HepG2 (cell line): ENCODE measurements at regions not wholly inside any gene's neighbourhood (a gene's known extent, or its start where the extent isn't known, plus 50 kb on each side); places are given as distances from the start of the nearest gene placed in this dataset.

Experiments used
- ATAC-seq: fragments of 200-7000 bp; cut with Tn5 transposase; 3 replicates; pipeline ENCODE4 v1.9.1; 2020; ENCODE audit warnings: mild to moderate bottlenecking, moderate library complexity
- BruUV-seq: library from RNA; stranded (reverse); fragments of 400-500 nt; replicated peaks from 2 replicates; lab custom pipeline; 2021; lab: Mats Ljungman, UMichigan
- CTCF ChIA-PET: fragments of 300-600 bp; formaldehyde crosslinking; extraction: SDS; loops from one replicate; lab custom pipeline; 2021; ENCODE audit warnings: low total read pairs, inconsistent platforms, low intra/inter-chr PET ratio; lab: Yijun Ruan, JAX
- POLR2A ChIA-PET: fragments of 350-600 bp; sonication (Branson Sonifier 250); formaldehyde crosslinking; loops from one replicate; lab custom pipeline; 2020; ENCODE audit warnings: antibody characterized with exemption, inconsistent platforms; lab: Yijun Ruan, JAX
- DNase-seq: peaks from one replicate; pipeline ENCODE4 v3.0.0-alpha.2; 2015; ENCODE audit warnings: low spot score
- FAIRE-seq: peaks from 3 replicates; lab custom pipeline; 2011; peaks lifted over from hg19 to GRCh38; lab: Jason Lieb, UNC
- H2AFZ ChIP-seq: one replicate; pipeline ENCODE4 v1.6.1; 2011; ENCODE audit warnings: low read length, inconsistent platforms
- H3K27ac ChIP-seq: fragments of 300-600 bp; 3 replicates; pipeline ENCODE4 v1.8.0; 2011; ENCODE audit warnings: mixed run types, mild to moderate bottlenecking, mixed read lengths, low read length, inconsistent platforms; ENCODE audit not compliant: insufficient read depth; ENCODE audit errors: extremely low read length
- H3K27me3 ChIP-seq, 2 experiments: fragments of 200-600 bp in 1 of 2; 2 replicates in 1 of 2; 3 replicates in 1 of 2; pipeline versions ENCODE4 v1.6.0 to v1.8.0; 2011; ENCODE audit warnings: low read length in 2 of 2, mild to moderate bottlenecking in 2 of 2, moderate library complexity in 2 of 2, inconsistent platforms in 1 of 2; ENCODE audit not compliant: insufficient read depth in 2 of 2, control insufficient read depth in 1 of 2
- H3K36me3 ChIP-seq, 2 experiments: fragments of 200-600 bp in 1 of 2; replicated peaks in 1 of 2; 2 replicates in 1 of 2; 3 replicates in 1 of 2; pipeline versions ENCODE4 v1.5.1 to v1.8.0; 2011; ENCODE audit warnings: low read length in 2 of 2, inconsistent platforms in 1 of 2; ENCODE audit not compliant: insufficient read depth in 2 of 2, control insufficient read depth in 1 of 2
- H3K4me1 ChIP-seq: 2 replicates; pipeline ENCODE4 v1.5.1; 2012; ENCODE audit warnings: low read length, inconsistent platforms; ENCODE audit not compliant: insufficient read depth
- H3K4me2 ChIP-seq: 2 replicates; pipeline ENCODE4 v1.6.0; 2011; ENCODE audit warnings: low read depth, low read length, inconsistent platforms
- H3K4me3 ChIP-seq, 3 experiments: fragments of 200-600 bp in 1 of 3; sonication (generic), shearing (Covaris generic) in 1 of 3; replicated peaks in 1 of 3; 2 replicates each; pipeline ENCODE4 v1.5.1; 2011 to 2016; ENCODE audit warnings: low read length in 3 of 3, inconsistent platforms in 2 of 3, low read depth in 2 of 3, mild to moderate bottlenecking in 2 of 3, control low read depth in 1 of 3, mixed read lengths in 1 of 3; ENCODE audit not compliant: insufficient read depth in 1 of 3
- H3K79me2 ChIP-seq: one replicate; pipeline ENCODE4 v1.6.1; 2011; ENCODE audit warnings: low read length, inconsistent platforms; ENCODE audit not compliant: insufficient read depth
- H3K9ac ChIP-seq: 2 replicates; pipeline ENCODE4 v1.6.0; 2011; ENCODE audit warnings: mild to moderate bottlenecking, low read depth, low read length, inconsistent platforms; ENCODE audit not compliant: insufficient read depth
- H3K9me3 ChIP-seq: 2 replicates; pipeline ENCODE4 v1.5.1; 2012; ENCODE audit warnings: mild to moderate bottlenecking, low read length
- H4K20me1 ChIP-seq: 2 replicates; pipeline ENCODE4 v1.6.0; 2011; ENCODE audit warnings: inconsistent platforms, mild to moderate bottlenecking, low read length, moderate library complexity; ENCODE audit not compliant: insufficient read depth
- AHR ChIP-seq: IDR thresholded peaks from 2 replicates; pipeline ENCODE4 v1.6.1; 2018; ENCODE audit warnings: missing genetic modification reagents, missing compliant biosample characterization
- AKAP8 ChIP-seq: sonication (generic); formaldehyde crosslinking; IDR thresholded peaks from 2 replicates; pipeline ENCODE4 v1.5.1; 2020; ENCODE audit warnings: mild to moderate bottlenecking, missing genetic modification reagents
- FOXK2 ChIP-seq: fragments of 450-650 bp; IDR thresholded peaks from 2 replicates; pipeline ENCODE4 v1.6.1; 2016
- GABPA ChIP-seq, 2 experiments: IDR thresholded peaks; 2 replicates each; pipeline ENCODE4 v1.6.1; 2011 to 2016; ENCODE audit warnings: low read depth in 2 of 2, low read length in 1 of 2, missing biosample characterization in 1 of 2, missing genetic modification characterization in 1 of 2
- HNF4A ChIP-seq: sonication (generic); formaldehyde crosslinking; IDR thresholded peaks from 2 replicates; pipeline ENCODE4 v1.4.0; 2020; ENCODE audit warnings: missing genetic modification reagents
- HOXA5 ChIP-seq: sonication (generic); formaldehyde crosslinking; IDR thresholded peaks from 2 replicates; pipeline ENCODE4 v1.4.0; 2020; ENCODE audit warnings: missing genetic modification reagents
- LCORL ChIP-seq, 2 experiments: fragments of 450-650 bp in 1 of 2; sonication (generic) in 1 of 2; formaldehyde crosslinking in 1 of 2; IDR thresholded peaks; 2 replicates each; pipeline versions ENCODE4 v1.5.0 to v1.6.1; 2017 to 2020; ENCODE audit warnings: antibody characterized with exemption in 1 of 2, missing genetic modification reagents in 1 of 2
- MAFF ChIP-seq: IDR thresholded peaks from 2 replicates; pipeline ENCODE4 v1.6.1; 2011; ENCODE audit warnings: low read depth, low read length, improper control_type of control experiment
- MAFK ChIP-seq, 2 experiments: IDR thresholded peaks in 1 of 2; conservative IDR thresholded peaks in 1 of 2; 2 replicates each; pipeline ENCODE4 v1.6.1; 2011; ENCODE audit warnings: improper control_type of control experiment in 2 of 2, low read length in 2 of 2
- MXI1 ChIP-seq: IDR thresholded peaks from 3 replicates; pipeline ENCODE4 v1.6.1; 2012; ENCODE audit warnings: low read depth, low read length, inconsistent platforms, borderline replicate concordance
- RFX3 ChIP-seq: IDR thresholded peaks from 2 replicates; pipeline ENCODE4 v1.6.1; 2016; ENCODE audit warnings: missing biosample characterization, missing genetic modification reagents
- SP1 ChIP-seq, 2 experiments: fragments of 450-650 bp in 1 of 2; sonication (generic) in 1 of 2; formaldehyde crosslinking in 1 of 2; IDR thresholded peaks; 2 replicates each; pipeline versions ENCODE4 v1.4.0 to v1.6.1; 2016 to 2020; ENCODE audit warnings: missing genetic modification reagents in 1 of 2
- THAP9 ChIP-seq: sonication (generic); formaldehyde crosslinking; IDR thresholded peaks from 2 replicates; pipeline ENCODE4; 2020; ENCODE audit warnings: missing genetic modification reagents, mild to moderate bottlenecking, borderline replicate concordance
- ZBTB44 ChIP-seq: sonication (generic); formaldehyde crosslinking; IDR thresholded peaks from 2 replicates; pipeline ENCODE4 v1.4.0; 2020; ENCODE audit warnings: missing genetic modification reagents
- ZNF260 ChIP-seq: sonication (generic); formaldehyde crosslinking; IDR thresholded peaks from 2 replicates; pipeline ENCODE4 v1.4.0; 2020; ENCODE audit warnings: missing genetic modification reagents, low read depth, mild to moderate bottlenecking, borderline replicate concordance
- ZNF432 ChIP-seq: sonication (generic); formaldehyde crosslinking; IDR thresholded peaks from 2 replicates; pipeline ENCODE4 v1.5.0; 2020; ENCODE audit warnings: missing genetic modification reagents, mild to moderate bottlenecking, borderline replicate concordance
- ZNF552 ChIP-seq: sonication (generic); formaldehyde crosslinking; IDR thresholded peaks from 2 replicates; pipeline ENCODE4 v1.9.0; 2022; ENCODE audit warnings: missing genetic modification reagents, mild to moderate bottlenecking, borderline replicate concordance
- ZNF562 ChIP-seq: sonication (generic); formaldehyde crosslinking; IDR thresholded peaks from 2 replicates; pipeline ENCODE4 v1.8.0; 2022; ENCODE audit warnings: missing genetic modification reagents, borderline replicate concordance
- ZNF576 ChIP-seq: sonication (generic); formaldehyde crosslinking; IDR thresholded peaks from 2 replicates; pipeline ENCODE4 v1.4.0; 2020; ENCODE audit warnings: mild to moderate bottlenecking, missing genetic modification reagents
- WGBS: methylation state at CpG from one replicate; pipeline ENCODE4 v1.1.6; 2017; ENCODE audit warnings: low lambda C conversion rate; 5-methylcytosine and 5-hydroxymethylcytosine counted together
- in situ Hi-C: cut with HindIII; loops from 2 replicates; pipeline ENCODE4 v1.10.0; 2017; ENCODE audit warnings: low pct_unique_long_range_greater_than_20kb; ENCODE audit not compliant: extremely low pct_ligation_motif_present
- intact Hi-C: fragments of 100-400 bp; cut with micrococcal nuclease; formaldehyde crosslinking; loops from one replicate; pipeline ENCODE4 v1.10.0; 2022; ENCODE audit not compliant: unreplicated experiment
- TF ChIP-seq, protein P1 (sequence below): sonication (generic); formaldehyde crosslinking; IDR thresholded peaks from 2 replicates; pipeline ENCODE4 v1.8.0; 2022; ENCODE audit warnings: missing genetic modification reagents, low read depth, mild to moderate bottlenecking, borderline replicate concordance

GRCh38 chr2:185990861-185991525 lies 252.4 kb downstream of the FSIP2 start:
- in situ Hi-C loops: loop anchor here (25.0 kb wide), 1 partner anchor 471 kb away; no protein-coding TSS in a partner anchor
- no peak overlapping the region for H3K4me3 ChIP-seq
- no peaks in the 10 kb centered on the region for H4K20me1 ChIP-seq
- peak; percentile 59 for DNase-seq
- ChIA-PET CTCF (no interaction called here), POLR2A (no interaction called here)
- no TSS peak for BruUV-seq
- intact Hi-C loops: no loop called here
- H3K9ac ChIP-seq: no peak overlapping the region
- H3K27ac ChIP-seq: no peak overlapping the region
- 84% methylated on average over 6 of the region's 6 CpGs for WGBS
- TF ChIP-seq ZBTB44 (CRISPR knock-in tag) (no peak), ZNF562 (CRISPR knock-in tag) (no peak), THAP9 (no peak), HNF4A (CRISPR knock-in tag) (0 out of 2 replicates have a peak, but pooled peaks have one; percentile 35), AHR (CRISPR knock-in tag) (no peak), HOXA5 (CRISPR knock-in tag) (no peak), FOXK2 (no peak), SP1 (IDR thresholded peaks at IDR 0.05) (no peak), SP1 (CRISPR knock-in tag; IDR thresholded peaks at IDR 0.05) (no peak), LCORL (IDR thresholded peaks at IDR 0.05) (no peak), LCORL (CRISPR knock-in tag; IDR thresholded peaks at IDR 0.05) (no peak), RFX3 (CRISPR knock-in tag) (no peak), MXI1 (no peak), ZNF260 (CRISPR knock-in tag) (no peak), ZNF552 (CRISPR knock-in tag) (no peak), MAFK (conservative IDR thresholded peaks at IDR 0.05 in 1 of 2, IDR thresholded peaks at IDR 0.05 in 1 of 2; ENCODE audit: low read length in 2 of 2) (peak; percentile 14 to 36; a peak in 1 of 4 replicates), AKAP8 (no peak), MAFF (peak; percentile 20; the same call in 1 of the 2 replicates), ZNF576 (no peak), GABPA (IDR thresholded peaks at IDR 0.05; ENCODE audit: low read depth, low read length) (no peak), GABPA (CRISPR knock-in tag; IDR thresholded peaks at IDR 0.05; ENCODE audit: low read depth) (no peak), ZNF432 (no peak)
- TF ChIP-seq, protein P1, sequence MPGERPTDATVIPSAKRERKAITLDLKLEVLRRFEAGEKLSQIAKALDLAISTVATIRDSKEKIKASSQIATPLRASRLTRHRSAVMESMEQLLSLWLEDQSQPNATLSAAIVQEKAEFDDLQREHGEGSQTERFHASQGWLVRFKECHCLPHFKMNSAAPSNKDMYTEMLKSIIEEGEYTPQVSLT (CRISPR knock-in tag): no peak
- TF ChIP-seq, all 625 proteins: peak for 3
- Histone ChIP-seq H3K9me3 (no peaks in the 10 kb centered on the region), H3K79me2 (no peaks in the 10 kb centered on the region), H3K4me2 (no peak overlapping the region), H2AFZ (no peak overlapping the region), H3K4me1 (peaks cover 14% of the 10 kb centered on the region), H3K36me3 (no peaks in the 10 kb centered on the region; a peak in 1 of 5 replicates), H3K27me3 (no peaks in the 10 kb centered on the region)
- peak; percentile 79 for FAIRE-seq
- ATAC-seq: peak; percentile 91
